ENCODE measurements at regions not wholly inside any gene's neighbourhood (a gene's known extent, or its start where the extent isn't known, plus 50 kb on each side); places are given as distances from the start of the nearest gene placed in this dataset.

- TF ChIP-seq MEF2A (IDR thresholded peaks at IDR 0.05; ENCODE audit: borderline replicate concordance, low read depth) = no peak
- TF ChIP-seq POLR2AphosphoS5 (IDR thresholded peaks at IDR 0.05; ENCODE audit: low read depth, low read length) = no peak
- TF ChIP-seq EP300 (IDR thresholded peaks at IDR 0.05; ENCODE audit: borderline replicate concordance in 1 of 2, low read depth in 1 of 2, low read length in 1 of 2) = no peak
- TF ChIP-seq CTCF (IDR thresholded peaks at IDR 0.05) = no peak
- TF ChIP-seq, protein P1, sequence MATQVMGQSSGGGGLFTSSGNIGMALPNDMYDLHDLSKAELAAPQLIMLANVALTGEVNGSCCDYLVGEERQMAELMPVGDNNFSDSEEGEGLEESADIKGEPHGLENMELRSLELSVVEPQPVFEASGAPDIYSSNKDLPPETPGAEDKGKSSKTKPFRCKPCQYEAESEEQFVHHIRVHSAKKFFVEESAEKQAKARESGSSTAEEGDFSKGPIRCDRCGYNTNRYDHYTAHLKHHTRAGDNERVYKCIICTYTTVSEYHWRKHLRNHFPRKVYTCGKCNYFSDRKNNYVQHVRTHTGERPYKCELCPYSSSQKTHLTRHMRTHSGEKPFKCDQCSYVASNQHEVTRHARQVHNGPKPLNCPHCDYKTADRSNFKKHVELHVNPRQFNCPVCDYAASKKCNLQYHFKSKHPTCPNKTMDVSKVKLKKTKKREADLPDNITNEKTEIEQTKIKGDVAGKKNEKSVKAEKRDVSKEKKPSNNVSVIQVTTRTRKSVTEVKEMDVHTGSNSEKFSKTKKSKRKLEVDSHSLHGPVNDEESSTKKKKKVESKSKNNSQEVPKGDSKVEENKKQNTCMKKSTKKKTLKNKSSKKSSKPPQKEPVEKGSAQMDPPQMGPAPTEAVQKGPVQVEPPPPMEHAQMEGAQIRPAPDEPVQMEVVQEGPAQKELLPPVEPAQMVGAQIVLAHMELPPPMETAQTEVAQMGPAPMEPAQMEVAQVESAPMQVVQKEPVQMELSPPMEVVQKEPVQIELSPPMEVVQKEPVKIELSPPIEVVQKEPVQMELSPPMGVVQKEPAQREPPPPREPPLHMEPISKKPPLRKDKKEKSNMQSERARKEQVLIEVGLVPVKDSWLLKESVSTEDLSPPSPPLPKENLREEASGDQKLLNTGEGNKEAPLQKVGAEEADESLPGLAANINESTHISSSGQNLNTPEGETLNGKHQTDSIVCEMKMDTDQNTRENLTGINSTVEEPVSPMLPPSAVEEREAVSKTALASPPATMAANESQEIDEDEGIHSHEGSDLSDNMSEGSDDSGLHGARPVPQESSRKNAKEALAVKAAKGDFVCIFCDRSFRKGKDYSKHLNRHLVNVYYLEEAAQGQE (IDR thresholded peaks at IDR 0.05; ENCODE audit: low read depth, low read length) = no peak
- TF ChIP-seq RAD21 (IDR thresholded peaks at IDR 0.05; ENCODE audit: low read length) = no peak
- TF ChIP-seq SMC3 (IDR thresholded peaks at IDR 0.05; ENCODE audit: low read depth, low read length) = no peak
- no peak for TF ChIP-seq RFX5 (IDR thresholded peaks at IDR 0.05; ENCODE audit: low read length)
- TF ChIP-seq, protein P2, sequence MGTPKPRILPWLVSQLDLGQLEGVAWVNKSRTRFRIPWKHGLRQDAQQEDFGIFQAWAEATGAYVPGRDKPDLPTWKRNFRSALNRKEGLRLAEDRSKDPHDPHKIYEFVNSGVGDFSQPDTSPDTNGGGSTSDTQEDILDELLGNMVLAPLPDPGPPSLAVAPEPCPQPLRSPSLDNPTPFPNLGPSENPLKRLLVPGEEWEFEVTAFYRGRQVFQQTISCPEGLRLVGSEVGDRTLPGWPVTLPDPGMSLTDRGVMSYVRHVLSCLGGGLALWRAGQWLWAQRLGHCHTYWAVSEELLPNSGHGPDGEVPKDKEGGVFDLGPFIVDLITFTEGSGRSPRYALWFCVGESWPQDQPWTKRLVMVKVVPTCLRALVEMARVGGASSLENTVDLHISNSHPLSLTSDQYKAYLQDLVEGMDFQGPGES (IDR thresholded peaks at IDR 0.05; ENCODE audit: low read depth, low read length) = no peak
- no peak for TF ChIP-seq YY1 (IDR thresholded peaks at IDR 0.05; ENCODE audit: low read depth)
- TF ChIP-seq NFIC (IDR thresholded peaks at IDR 0.05; ENCODE audit: borderline replicate concordance) = no peak
- no peak for TF ChIP-seq EZH2phosphoT487 (IDR thresholded peaks at IDR 0.05; ENCODE audit: borderline replicate concordance, low read depth)
Observed at GRCh38 chr3:180530276-180530675, 71.7 kb upstream of the TTC14 start.

All from SK-N-SH (cell line).